Activated naive CD4-positive, alpha-beta T cell treated with anti-CD3 and anti-CD28 coated beads, Interleukin-2, amount 10 ng/mL, durations not matched to agents 7 days and 5 days (primary cell): ENCODE measurements at regions not wholly inside any gene's neighbourhood (a gene's known extent, or its start where the extent isn't known, plus 50 kb on each side); places are given as distances from the start of the nearest gene placed in this dataset.

ENCODE experiments used
- CTCF ChIA-PET: fragments of 350-600 bp; sonication (Branson Sonifier 250); formaldehyde crosslinking; loops from one replicate; lab custom pipeline; 2021; ENCODE audit warnings: antibody characterized with exemption; lab: Charles Lee
- DNase-seq: peaks from one replicate; pipeline ENCODE4 v3.0.0-alpha.2; 2020
- H3K27ac Mint-ChIP-seq: one replicate; pipeline ENCODE4 v1.8.0; 2021; ENCODE audit warnings: mild to moderate bottlenecking, moderate library complexity, mixed read lengths
- H3K27me3 Mint-ChIP-seq: one replicate; pipeline ENCODE4 v1.8.0; 2021; ENCODE audit warnings: mild to moderate bottlenecking, mixed read lengths
- H3K36me3 Mint-ChIP-seq: one replicate; pipeline ENCODE4 v1.8.0; 2021; ENCODE audit warnings: mixed read lengths
- H3K4me1 Mint-ChIP-seq: one replicate; pipeline ENCODE4 v1.8.0; 2021; ENCODE audit warnings: mixed read lengths
- H3K4me3 Mint-ChIP-seq: one replicate; pipeline ENCODE4 v1.8.0; 2021; ENCODE audit warnings: mild to moderate bottlenecking, moderate library complexity, mixed read lengths
- H3K9me3 Mint-ChIP-seq: one replicate; pipeline ENCODE4 v1.8.0; 2021; ENCODE audit warnings: mixed read lengths

GRCh38 chr20:24745617-24746350 is 203.3 kb upstream of the CST7 start:
- Mint-ChIP-seq H3K9me3 (no peaks in the 10 kb centered on the region), H3K4me1 (peaks cover 16% of the 10 kb centered on the region), H3K27me3 (peaks cover 17% of the 10 kb centered on the region), H3K36me3 (no peaks in the 10 kb centered on the region), H3K27ac (no peak overlapping the region), H3K4me3 (no peak overlapping the region)
- DNase-seq = no peak
- CTCF ChIA-PET = no interaction called here

- no peak for DNase-seq
- H3K4me3 Mint-ChIP-seq = no peak overlapping the region
- no peaks in the 10 kb centered on the region for H3K36me3 Mint-ChIP-seq
- H3K27ac Mint-ChIP-seq = no peak overlapping the region
- peaks cover 17% of the 10 kb centered on the region for H3K27me3 Mint-ChIP-seq
- CTCF ChIA-PET = no interaction called here
- peaks cover 16% of the 10 kb centered on the region for H3K4me1 Mint-ChIP-seq
- no peaks in the 10 kb centered on the region for H3K9me3 Mint-ChIP-seq
These were observed 202.8 kb upstream of the CST7 start for GRCh38 chr20:24746351-24746685.

GRCh38 chr20:24747010-24747712 is 201.9 kb upstream of the CST7 start:
- Mint-ChIP-seq H3K27ac (no peak overlapping the region), H3K36me3 (no peaks in the 10 kb centered on the region), H3K4me1 (peaks cover 16% of the 10 kb centered on the region), H3K9me3 (no peaks in the 10 kb centered on the region), H3K4me3 (no peak overlapping the region), H3K27me3 (peaks cover 17% of the 10 kb centered on the region)
- CTCF ChIA-PET = no interaction called here
- peak; percentile 45 for DNase-seq

- Mint-ChIP-seq H3K9me3 (no peaks in the 10 kb centered on the region), H3K36me3 (no peaks in the 10 kb centered on the region), H3K4me3 (no peak overlapping the region), H3K4me1 (peaks cover 16% of the 10 kb centered on the region), H3K27me3 (peaks cover 17% of the 10 kb centered on the region), H3K27ac (no peak overlapping the region)
- CTCF ChIA-PET = no interaction called here
- no peak for DNase-seq
These were observed 201.0 kb upstream of the CST7 start for GRCh38 chr20:24747881-24748595.

GRCh38 chr20:24751551-24751950 is 197.5 kb upstream of the CST7 start:
- CTCF ChIA-PET = interaction anchor here (0.6 kb wide), 1 partner anchor 9 kb away, joined by 3 read pairs; no protein-coding TSS in a partner anchor
- Mint-ChIP-seq H3K27me3 (peaks cover 20% of the 10 kb centered on the region), H3K4me3 (no peak overlapping the region), H3K36me3 (no peaks in the 10 kb centered on the region), H3K4me1 (peaks cover 26% of the 10 kb centered on the region), H3K27ac (no peak overlapping the region), H3K9me3 (no peaks in the 10 kb centered on the region)
- no peak for DNase-seq

GRCh38 chr20:24752612-24753011 is 196.5 kb upstream of the CST7 start:
- no peak overlapping the region for H3K27ac Mint-ChIP-seq
- CTCF ChIA-PET = no interaction called here
- no peak for DNase-seq
- H3K27me3 Mint-ChIP-seq = peaks cover 24% of the 10 kb centered on the region
- H3K36me3 Mint-ChIP-seq = no peaks in the 10 kb centered on the region
- H3K4me1 Mint-ChIP-seq = peaks cover 16% of the 10 kb centered on the region
- no peaks in the 10 kb centered on the region for H3K9me3 Mint-ChIP-seq
- no peak overlapping the region for H3K4me3 Mint-ChIP-seq

- no peak overlapping the region for H3K4me3 Mint-ChIP-seq
- H3K36me3 Mint-ChIP-seq = no peaks in the 10 kb centered on the region
These were observed 195.9 kb upstream of the CST7 start for GRCh38 chr20:24753130-24753529.

GRCh38 chr20:24754691-24755090 is 194.4 kb upstream of the CST7 start:
- CTCF ChIA-PET = interaction anchor here (1.1 kb wide), 1 partner anchor 17 kb away, joined by 3 read pairs; no protein-coding TSS in a partner anchor
- Mint-ChIP-seq H3K27ac (no peak overlapping the region), H3K4me3 (no peak overlapping the region), H3K4me1 (peaks cover 11% of the 10 kb centered on the region), H3K27me3 (peaks cover 18% of the 10 kb centered on the region), H3K36me3 (no peaks in the 10 kb centered on the region), H3K9me3 (no peaks in the 10 kb centered on the region)
- no peak for DNase-seq

More at GRCh38 chr20:24753130-24753529, 195.9 kb upstream of the CST7 start:
- H3K4me1 Mint-ChIP-seq = peaks cover 11% of the 10 kb centered on the region
- H3K27ac Mint-ChIP-seq = no peak overlapping the region
- no peaks in the 10 kb centered on the region for H3K9me3 Mint-ChIP-seq
- no peak for DNase-seq
- H3K27me3 Mint-ChIP-seq = peaks cover 19% of the 10 kb centered on the region
- CTCF ChIA-PET = no interaction called here

GRCh38 chr20:24755411-24755922 is 193.6 kb upstream of the CST7 start:
- H3K9me3 Mint-ChIP-seq = no peaks in the 10 kb centered on the region
- no peak overlapping the region for H3K27ac Mint-ChIP-seq
- H3K4me3 Mint-ChIP-seq = no peak overlapping the region
- no peak for DNase-seq
- CTCF ChIA-PET = interaction anchor here (1.1 kb wide), 1 partner anchor 16 kb away, joined by 3 read pairs; no protein-coding TSS in a partner anchor
- no peaks in the 10 kb centered on the region for H3K36me3 Mint-ChIP-seq
- peaks cover 11% of the 10 kb centered on the region for H3K4me1 Mint-ChIP-seq
- H3K27me3 Mint-ChIP-seq = peaks cover 17% of the 10 kb centered on the region

GRCh38 chr20:24756292-24757025 is 192.6 kb upstream of the CST7 start:
- Mint-ChIP-seq H3K9me3 (no peaks in the 10 kb centered on the region), H3K27me3 (peaks cover 17% of the 10 kb centered on the region), H3K27ac (no peak overlapping the region), H3K4me1 (peaks cover 11% of the 10 kb centered on the region), H3K4me3 (no peak overlapping the region), H3K36me3 (no peaks in the 10 kb centered on the region)
- DNase-seq = no peak
- CTCF ChIA-PET = interaction anchor here (0.5 kb wide), 1 partner anchor 155 kb away, joined by 3 read pairs; no protein-coding TSS in a partner anchor

- Mint-ChIP-seq H3K27ac (no peak overlapping the region), H3K4me3 (no peak overlapping the region), H3K36me3 (no peaks in the 10 kb centered on the region), H3K4me1 (no peaks in the 10 kb centered on the region), H3K27me3 (peaks cover 48% of the 10 kb centered on the region), H3K9me3 (no peaks in the 10 kb centered on the region)
- no peak for DNase-seq
- CTCF ChIA-PET = no interaction called here
These were observed 187.6 kb upstream of the CST7 start for GRCh38 chr20:24761220-24762065.

- Mint-ChIP-seq H3K9me3 (no peaks in the 10 kb centered on the region), H3K36me3 (no peaks in the 10 kb centered on the region), H3K4me1 (no peaks in the 10 kb centered on the region), H3K27ac (no peak overlapping the region), H3K4me3 (no peak overlapping the region), H3K27me3 (peaks cover 42% of the 10 kb centered on the region)
- CTCF ChIA-PET = no interaction called here
- no peak for DNase-seq
These were observed 186.7 kb upstream of the CST7 start for GRCh38 chr20:24762371-24762770.

GRCh38 chr20:24762791-24763350 is 186.2 kb upstream of the CST7 start:
- no peak for DNase-seq
- Mint-ChIP-seq H3K27ac (no peak overlapping the region), H3K9me3 (no peaks in the 10 kb centered on the region), H3K36me3 (no peaks in the 10 kb centered on the region), H3K4me3 (no peak overlapping the region), H3K27me3 (peaks cover 44% of the 10 kb centered on the region), H3K4me1 (no peaks in the 10 kb centered on the region)
- CTCF ChIA-PET = interaction anchor here (1.1 kb wide), 1 partner anchor 11 kb away, joined by 4 read pairs; no protein-coding TSS in a partner anchor
